B cell (primary cell): ENCODE measurements at regions not wholly inside any gene's neighbourhood (a gene's known extent, or its start where the extent isn't known, plus 50 kb on each side); places are given as distances from the start of the nearest gene placed in this dataset.

Experiments
- ATAC-seq: fragments of 200-7000 bp; cut with Tn5 transposase; one replicate; pipeline ENCODE4 v1.10.0; 2021; ENCODE audit warnings: low read depth, mild to moderate bottlenecking, moderate number of reproducible peaks, moderate library complexity
- CTCF ChIA-PET: fragments of 350-600 bp; sonication (Branson Sonifier 250); formaldehyde crosslinking; loops from one replicate; lab custom pipeline; 2021; ENCODE audit warnings: antibody characterized with exemption, inconsistent platforms; lab: Charles Lee
- POLR2A ChIA-PET: fragments of 350-600 bp; sonication (Branson Sonifier 250); formaldehyde crosslinking; loops from one replicate; lab custom pipeline; 2021; ENCODE audit warnings: antibody characterized with exemption; lab: Charles Lee
- DNase-seq: peaks from one replicate; pipeline ENCODE4 v3.0.0; 2013
- H2AFZ ChIP-seq: 2 replicates; pipeline ENCODE4 v1.6.1; 2012; ENCODE audit warnings: mild to moderate bottlenecking, low read depth, low read length; ENCODE audit not compliant: insufficient read depth, poor library complexity, severe bottlenecking
- H3K27ac ChIP-seq, 2 donors: 1 replicate in 1 of 2; 2 replicates in 1 of 2; pipeline ENCODE4 v1.5.1; 2012 to 2013; ENCODE audit warnings: low read length in 2 of 2, mild to moderate bottlenecking in 2 of 2, moderate library complexity in 1 of 2
- H3K27me3 ChIP-seq, 4 experiments: fragments of 200-600 bp in 1 of 4; sonication (generic) in 1 of 4; replicated peaks in 1 of 4; 1 replicate in 2 of 4; 2 replicates in 2 of 4; pipeline versions ENCODE4 v1.6.1 to v1.7.0; 2013 to 2016; ENCODE audit warnings: low read length in 3 of 4, mild to moderate bottlenecking in 2 of 4, mixed read lengths in 1 of 4, moderate library complexity in 1 of 4; ENCODE audit not compliant: insufficient read depth in 4 of 4, control insufficient read depth in 3 of 4; ENCODE audit errors: control extremely low read depth in 1 of 4
- H3K36me3 ChIP-seq, 2 experiments: replicated peaks in 1 of 2; 1 replicate in 1 of 2; 2 replicates in 1 of 2; pipeline versions ENCODE4 v1.6.1 to v1.7.1; 2013; ENCODE audit warnings: low read length in 1 of 2; ENCODE audit not compliant: insufficient read depth in 2 of 2, control insufficient read depth in 1 of 2; ENCODE audit errors: control extremely low read depth in 1 of 2, extremely low read depth in 1 of 2
- H3K4me1 ChIP-seq, 2 donors: fragments of 200-600 bp in 1 of 2; sonication (generic) in 1 of 2; 1 replicate in 1 of 2; 2 replicates in 1 of 2; pipeline versions ENCODE4 v1.5.1 to v1.6.1; 2013 to 2017; ENCODE audit warnings: low read length in 2 of 2; ENCODE audit not compliant: control insufficient read depth in 2 of 2, insufficient read depth in 2 of 2
- H3K4me2 ChIP-seq: replicated peaks from 2 replicates; pipeline ENCODE3; 2012; ENCODE audit warnings: mild to moderate bottlenecking, low read depth, low read length; ENCODE audit not compliant: poor library complexity, severe bottlenecking
- H3K4me3 ChIP-seq, 5 experiments: fragments of 200-600 bp in 1 of 5; sonication (generic) in 1 of 5; 1 replicate in 3 of 5; 2 replicates in 2 of 5; pipeline versions ENCODE4 v1.5.1 to v1.7.0; 2011 to 2016; ENCODE audit warnings: low read length in 4 of 5, mild to moderate bottlenecking in 4 of 5, low read depth in 2 of 5, control low read depth in 1 of 5, moderate library complexity in 1 of 5; ENCODE audit not compliant: insufficient read depth in 1 of 5; ENCODE audit errors: control extremely low read depth in 1 of 5, extremely low read depth in 1 of 5
- H3K79me2 ChIP-seq: fragments of 200-600 bp; sonication (generic); one replicate; pipeline ENCODE4 v1.6.0; 2016; ENCODE audit warnings: low read length; ENCODE audit not compliant: control insufficient read depth, insufficient read depth
- H3K9ac ChIP-seq: fragments of 200-600 bp; sonication (generic); 2 replicates; pipeline ENCODE4 v1.6.1; 2017; ENCODE audit warnings: mild to moderate bottlenecking, low read length, moderate library complexity
- H3K9me3 ChIP-seq, 3 donors: one replicate each; pipeline versions ENCODE4 v1.6.1 to v1.7.1; 2013; ENCODE audit warnings: low read length in 2 of 3; ENCODE audit not compliant: control insufficient read depth in 2 of 3, insufficient read depth in 1 of 3; ENCODE audit errors: control extremely low read depth in 1 of 3
- H4K20me1 ChIP-seq: 2 replicates; pipeline ENCODE4 v1.6.0; 2012; ENCODE audit warnings: mild to moderate bottlenecking, low read length; ENCODE audit not compliant: insufficient read depth, control insufficient read depth, poor library complexity, severe bottlenecking
- H3K27ac Mint-ChIP-seq: one replicate; pipeline ENCODE4 v1.8.0; 2021; ENCODE audit warnings: mixed read lengths
- H3K27me3 Mint-ChIP-seq: one replicate; pipeline ENCODE4 v1.8.0; 2021; ENCODE audit warnings: mixed read lengths
- H3K4me1 Mint-ChIP-seq: one replicate; pipeline ENCODE4 v1.8.0; 2021; ENCODE audit warnings: mixed read lengths
- H3K4me3 Mint-ChIP-seq: one replicate; pipeline ENCODE4 v1.8.0; 2021; ENCODE audit warnings: mixed read lengths
- H3K9me3 Mint-ChIP-seq: one replicate; pipeline ENCODE4 v1.8.0; 2022; ENCODE audit warnings: mixed read lengths; ENCODE audit not compliant: insufficient read depth
- EZH2 ChIP-seq: IDR thresholded peaks from 2 replicates; pipeline ENCODE4 v1.6.1; 2012; ENCODE audit warnings: borderline replicate concordance, low read depth, mild to moderate bottlenecking, moderate library complexity, low read length; ENCODE audit not compliant: insufficient read depth, poor library complexity, severe bottlenecking
- whole genome bisulfite sequencing: methylation state at CpG from one replicate; pipeline ENCODE4 v1.1.5; 2013; ENCODE audit warnings: missing lambda C conversion rate; ENCODE audit not compliant: insufficient coverage; 5-methylcytosine and 5-hydroxymethylcytosine counted together
- intact Hi-C: fragments of 100-400 bp; cut with micrococcal nuclease; formaldehyde crosslinking; loops from one replicate; pipeline ENCODE4 v1.10.0; 2022
- TF ChIP-seq, protein P1 (sequence below): fragments of 200-600 bp; IDR thresholded peaks from one replicate; pipeline ENCODE4 v1.8.0; 2022; ENCODE audit warnings: antibody characterized with exemption, mild to moderate bottlenecking

- Mint-ChIP-seq H3K4me1 (no peaks in the 10 kb centered on the region), H3K4me3 (no peak overlapping the region), H3K9me3 (no peaks in the 10 kb centered on the region), H3K27ac (no peak overlapping the region), H3K27me3 (no peaks in the 10 kb centered on the region)
- no peaks in the 10 kb centered on the region for H3K9me3 ChIP-seq
- no peak overlapping the region for H3K4me2 ChIP-seq
- no peaks in the 10 kb centered on the region for H3K4me1 ChIP-seq
- DNase-seq (no peak), ATAC-seq (no peak)
- H3K27ac ChIP-seq: no peak overlapping the region
- TF ChIP-seq, protein P1, sequence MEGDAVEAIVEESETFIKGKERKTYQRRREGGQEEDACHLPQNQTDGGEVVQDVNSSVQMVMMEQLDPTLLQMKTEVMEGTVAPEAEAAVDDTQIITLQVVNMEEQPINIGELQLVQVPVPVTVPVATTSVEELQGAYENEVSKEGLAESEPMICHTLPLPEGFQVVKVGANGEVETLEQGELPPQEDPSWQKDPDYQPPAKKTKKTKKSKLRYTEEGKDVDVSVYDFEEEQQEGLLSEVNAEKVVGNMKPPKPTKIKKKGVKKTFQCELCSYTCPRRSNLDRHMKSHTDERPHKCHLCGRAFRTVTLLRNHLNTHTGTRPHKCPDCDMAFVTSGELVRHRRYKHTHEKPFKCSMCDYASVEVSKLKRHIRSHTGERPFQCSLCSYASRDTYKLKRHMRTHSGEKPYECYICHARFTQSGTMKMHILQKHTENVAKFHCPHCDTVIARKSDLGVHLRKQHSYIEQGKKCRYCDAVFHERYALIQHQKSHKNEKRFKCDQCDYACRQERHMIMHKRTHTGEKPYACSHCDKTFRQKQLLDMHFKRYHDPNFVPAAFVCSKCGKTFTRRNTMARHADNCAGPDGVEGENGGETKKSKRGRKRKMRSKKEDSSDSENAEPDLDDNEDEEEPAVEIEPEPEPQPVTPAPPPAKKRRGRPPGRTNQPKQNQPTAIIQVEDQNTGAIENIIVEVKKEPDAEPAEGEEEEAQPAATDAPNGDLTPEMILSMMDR: no peak
- no peak for TF ChIP-seq EZH2
- ChIA-PET CTCF (no interaction called here), POLR2A (no interaction called here)
- H3K9ac ChIP-seq: no peak overlapping the region
- H2AFZ ChIP-seq: no peak overlapping the region
- intact Hi-C loops: no loop called here
- no peaks in the 10 kb centered on the region for H4K20me1 ChIP-seq
- no peaks in the 10 kb centered on the region for H3K79me2 ChIP-seq
- no peaks in the 10 kb centered on the region for H3K27me3 ChIP-seq
- WGBS: 86% methylated on average over 3 of the region's 5 CpGs
- no peaks in the 10 kb centered on the region for H3K36me3 ChIP-seq
- H3K4me3 ChIP-seq: no peak overlapping the region
Measured at GRCh38 chr1:96361271-96361856, 360.2 kb upstream of the PTBP2 start.

GRCh38 chr1:96361961-96362360, 359.6 kb upstream of the PTBP2 start:
- Mint-ChIP-seq H3K9me3 (no peaks in the 10 kb centered on the region), H3K4me3 (no peak overlapping the region), H3K4me1 (no peaks in the 10 kb centered on the region), H3K27ac (no peak overlapping the region), H3K27me3 (no peaks in the 10 kb centered on the region)
- DNase-seq (no peak), ATAC-seq (no peak)
- TF ChIP-seq, protein P1: no peak
- no peak for TF ChIP-seq EZH2
- no peak overlapping the region for H3K4me2 ChIP-seq
- no peak overlapping the region for H3K9ac ChIP-seq
- no peak overlapping the region for H3K27ac ChIP-seq
- no peaks in the 10 kb centered on the region for H3K27me3 ChIP-seq
- no peaks in the 10 kb centered on the region for H4K20me1 ChIP-seq
- no peaks in the 10 kb centered on the region for H3K79me2 ChIP-seq
- no peaks in the 10 kb centered on the region for H3K4me1 ChIP-seq
- H3K36me3 ChIP-seq: no peaks in the 10 kb centered on the region
- POLR2A ChIA-PET: no interaction called here
- intact Hi-C loops: no loop called here
- CTCF ChIA-PET: no interaction called here
- no peak overlapping the region for H2AFZ ChIP-seq
- no peak overlapping the region for H3K4me3 ChIP-seq
- H3K9me3 ChIP-seq: no peaks in the 10 kb centered on the region
